ENCODE measurements at regions not wholly inside any gene's neighbourhood (a gene's known extent, or its start where the extent isn't known, plus 50 kb on each side); places are given as distances from the start of the nearest gene placed in this dataset.

DNA sequence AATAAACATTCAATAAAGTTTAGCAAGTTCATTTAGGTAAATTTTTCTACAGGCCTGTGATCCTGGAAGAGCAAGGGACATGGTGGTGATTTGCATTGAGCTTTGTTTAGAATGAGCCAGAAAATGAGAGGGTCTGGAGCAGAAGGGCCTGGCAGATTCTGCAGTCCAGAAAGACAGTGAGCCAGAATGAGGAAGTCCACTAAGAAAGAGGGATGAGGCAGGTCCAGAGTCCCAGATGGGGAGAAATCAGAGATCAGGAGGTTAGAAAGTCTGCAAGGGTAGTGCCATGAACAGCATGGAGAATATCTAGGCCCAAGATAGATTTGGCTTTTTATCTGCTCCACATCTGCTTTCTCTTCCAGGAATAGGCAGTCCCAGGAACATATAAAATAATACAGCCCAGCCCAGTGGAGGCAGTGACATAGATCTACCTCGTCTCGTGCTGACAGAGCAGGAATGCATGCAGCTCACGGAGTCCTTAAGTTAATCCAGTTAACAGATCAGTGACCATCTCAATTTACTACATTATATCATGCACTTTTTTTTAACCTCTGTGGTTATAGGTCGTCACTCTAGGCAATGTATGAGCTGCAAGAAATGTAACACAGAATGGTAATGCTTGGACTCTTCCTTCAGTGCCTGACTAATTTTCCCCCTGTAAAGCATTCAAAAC is 429.0 kb downstream of the SUCLG1 start:
- TF ChIP-seq, protein P1, sequence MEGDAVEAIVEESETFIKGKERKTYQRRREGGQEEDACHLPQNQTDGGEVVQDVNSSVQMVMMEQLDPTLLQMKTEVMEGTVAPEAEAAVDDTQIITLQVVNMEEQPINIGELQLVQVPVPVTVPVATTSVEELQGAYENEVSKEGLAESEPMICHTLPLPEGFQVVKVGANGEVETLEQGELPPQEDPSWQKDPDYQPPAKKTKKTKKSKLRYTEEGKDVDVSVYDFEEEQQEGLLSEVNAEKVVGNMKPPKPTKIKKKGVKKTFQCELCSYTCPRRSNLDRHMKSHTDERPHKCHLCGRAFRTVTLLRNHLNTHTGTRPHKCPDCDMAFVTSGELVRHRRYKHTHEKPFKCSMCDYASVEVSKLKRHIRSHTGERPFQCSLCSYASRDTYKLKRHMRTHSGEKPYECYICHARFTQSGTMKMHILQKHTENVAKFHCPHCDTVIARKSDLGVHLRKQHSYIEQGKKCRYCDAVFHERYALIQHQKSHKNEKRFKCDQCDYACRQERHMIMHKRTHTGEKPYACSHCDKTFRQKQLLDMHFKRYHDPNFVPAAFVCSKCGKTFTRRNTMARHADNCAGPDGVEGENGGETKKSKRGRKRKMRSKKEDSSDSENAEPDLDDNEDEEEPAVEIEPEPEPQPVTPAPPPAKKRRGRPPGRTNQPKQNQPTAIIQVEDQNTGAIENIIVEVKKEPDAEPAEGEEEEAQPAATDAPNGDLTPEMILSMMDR (conservative IDR thresholded peaks at IDR 0.05; ENCODE audit: low read length): no peak
- no peak for TF ChIP-seq EZH2phosphoT487 (IDR thresholded peaks at IDR 0.05; ENCODE audit: borderline replicate concordance)

Data from Loucy (cell line).